ENCODE measurements at regions not wholly inside any gene's neighbourhood (a gene's known extent, or its start where the extent isn't known, plus 50 kb on each side); places are given as distances from the start of the nearest gene placed in this dataset.
"Not testable (repeated sequence)": the region's sequence is repeated elsewhere in the genome, so short reads cannot be mapped to it uniquely, and the experiment has no call there.

DNA sequence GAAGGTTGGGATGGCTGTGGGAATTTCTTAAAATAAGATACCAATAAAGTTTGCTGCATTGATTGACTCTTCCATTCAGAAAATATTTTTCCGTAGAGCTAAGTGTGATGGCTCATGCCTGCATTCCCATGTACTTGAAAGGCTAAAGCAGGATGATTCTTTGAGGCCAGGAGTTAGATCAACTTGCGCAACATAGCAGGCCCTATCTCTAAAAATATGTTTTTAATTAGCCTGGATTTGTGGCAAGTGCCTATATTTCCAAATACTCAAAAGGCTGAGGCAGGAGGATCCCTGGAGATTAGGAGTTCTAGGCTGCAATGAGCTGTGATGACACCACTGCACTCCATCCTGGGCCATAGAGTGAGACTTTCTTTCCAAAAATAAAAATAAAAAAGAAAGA lies 431.2 kb upstream of the PTCHD4 start:
- no peaks in the 10 kb centered on the region for H3K36me3 ChIP-seq
- H3K4me3 ChIP-seq: no peak overlapping the region
- no peaks in the 10 kb centered on the region for H3K27me3 ChIP-seq
- no peak for DNase-seq (ENCODE audit: extremely low spot score)
- intact Hi-C loops (cut with DNase I): no loop called here
- TF ChIP-seq EP300 (IDR thresholded peaks at IDR 0.05) (no peak), POLR2A (IDR thresholded peaks at IDR 0.05; ENCODE audit: low read depth) (no peak), POLR2AphosphoS5 (IDR thresholded peaks at IDR 0.05) (no peak)
- TF ChIP-seq, protein P1, sequence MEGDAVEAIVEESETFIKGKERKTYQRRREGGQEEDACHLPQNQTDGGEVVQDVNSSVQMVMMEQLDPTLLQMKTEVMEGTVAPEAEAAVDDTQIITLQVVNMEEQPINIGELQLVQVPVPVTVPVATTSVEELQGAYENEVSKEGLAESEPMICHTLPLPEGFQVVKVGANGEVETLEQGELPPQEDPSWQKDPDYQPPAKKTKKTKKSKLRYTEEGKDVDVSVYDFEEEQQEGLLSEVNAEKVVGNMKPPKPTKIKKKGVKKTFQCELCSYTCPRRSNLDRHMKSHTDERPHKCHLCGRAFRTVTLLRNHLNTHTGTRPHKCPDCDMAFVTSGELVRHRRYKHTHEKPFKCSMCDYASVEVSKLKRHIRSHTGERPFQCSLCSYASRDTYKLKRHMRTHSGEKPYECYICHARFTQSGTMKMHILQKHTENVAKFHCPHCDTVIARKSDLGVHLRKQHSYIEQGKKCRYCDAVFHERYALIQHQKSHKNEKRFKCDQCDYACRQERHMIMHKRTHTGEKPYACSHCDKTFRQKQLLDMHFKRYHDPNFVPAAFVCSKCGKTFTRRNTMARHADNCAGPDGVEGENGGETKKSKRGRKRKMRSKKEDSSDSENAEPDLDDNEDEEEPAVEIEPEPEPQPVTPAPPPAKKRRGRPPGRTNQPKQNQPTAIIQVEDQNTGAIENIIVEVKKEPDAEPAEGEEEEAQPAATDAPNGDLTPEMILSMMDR (IDR thresholded peaks at IDR 0.05): no peak
- no peaks in the 10 kb centered on the region for H3K4me1 ChIP-seq
- WGBS: 84% methylated on average over 2 of the region's 2 CpGs
- peaks cover 0 to 9% (median 3%) of the 10 kb centered on the region in 4 donors for H3K9me3 ChIP-seq
- no peak overlapping the region for H3K27ac ChIP-seq (replicated peaks in 1 of 4)

DNA sequence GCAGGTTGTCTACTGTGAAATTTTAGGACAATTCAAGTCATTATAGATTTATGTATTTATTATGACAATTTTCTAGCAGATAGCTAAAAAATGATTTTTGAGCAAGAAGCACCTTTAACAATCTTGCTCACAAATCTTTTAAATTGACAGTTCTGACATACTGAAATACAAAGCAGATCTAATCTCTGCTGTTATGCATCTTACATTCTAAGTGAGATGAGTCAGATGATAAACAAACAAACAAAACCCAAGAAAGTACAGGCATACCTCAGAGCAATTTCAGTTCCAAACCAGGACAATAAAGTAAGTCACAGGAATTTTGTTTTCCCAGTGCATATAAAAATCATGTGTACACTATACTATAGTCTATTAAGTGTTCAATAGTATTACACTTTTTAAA lies 430.7 kb upstream of the PTCHD4 start:
- Histone ChIP-seq H3K4me1 (no peaks in the 10 kb centered on the region), H3K27me3 (no peaks in the 10 kb centered on the region), H3K27ac (replicated peaks in 1 of 4) (no peak overlapping the region), H3K4me3 (no peak overlapping the region), H3K36me3 (no peaks in the 10 kb centered on the region), H3K9me3 (peaks cover 0 to 9% (median 3%) of the 10 kb centered on the region in 4 donors)
- intact Hi-C loops (cut with DNase I): no loop called here
- DNase-seq (ENCODE audit: extremely low spot score): no peak
- TF ChIP-seq, protein P1 (IDR thresholded peaks at IDR 0.05): no peak
- TF ChIP-seq POLR2A (IDR thresholded peaks at IDR 0.05; ENCODE audit: low read depth): no peak

DNA sequence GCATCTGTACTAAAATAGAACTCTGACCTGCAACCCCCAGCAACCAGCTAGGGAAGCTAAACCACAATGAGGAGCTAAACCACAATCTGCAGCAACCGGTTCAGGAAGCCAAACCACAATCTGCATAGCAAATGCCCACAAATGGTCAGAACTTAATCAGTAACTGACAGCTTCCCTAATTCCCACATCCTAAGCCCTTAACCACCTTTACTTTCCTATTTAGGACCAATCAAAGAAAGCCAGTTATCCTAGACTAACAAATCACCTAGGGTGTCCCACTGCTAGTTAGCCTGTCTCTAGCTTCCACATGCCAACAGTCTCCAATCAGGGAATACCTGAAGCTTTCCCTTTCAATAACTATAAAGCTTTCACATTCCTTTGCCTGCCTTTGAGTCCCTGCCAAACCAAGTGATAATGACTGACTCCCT lies 424.6 kb upstream of the PTCHD4 start:
- no peaks in the 10 kb centered on the region for H3K4me1 ChIP-seq
- 24% methylated on average over 1 of the region's 1 CpG for WGBS
- H3K36me3 ChIP-seq: no peaks in the 10 kb centered on the region
- no peak overlapping the region for H3K27ac ChIP-seq (replicated peaks in 1 of 4)
- TF ChIP-seq EP300 (IDR thresholded peaks at IDR 0.05) (no peak), POLR2A (IDR thresholded peaks at IDR 0.05; ENCODE audit: low read depth) (no peak), POLR2AphosphoS5 (IDR thresholded peaks at IDR 0.05) (no peak)
- TF ChIP-seq, protein P1 (IDR thresholded peaks at IDR 0.05): no peak
- DNase-seq (ENCODE audit: extremely low spot score): no peak
- intact Hi-C loops (cut with DNase I): no loop called here
- no peaks in the 10 kb centered on the region for H3K27me3 ChIP-seq
- H3K4me3 ChIP-seq: no peak overlapping the region
- H3K9me3 ChIP-seq: no peaks in the 10 kb centered on the region

DNA sequence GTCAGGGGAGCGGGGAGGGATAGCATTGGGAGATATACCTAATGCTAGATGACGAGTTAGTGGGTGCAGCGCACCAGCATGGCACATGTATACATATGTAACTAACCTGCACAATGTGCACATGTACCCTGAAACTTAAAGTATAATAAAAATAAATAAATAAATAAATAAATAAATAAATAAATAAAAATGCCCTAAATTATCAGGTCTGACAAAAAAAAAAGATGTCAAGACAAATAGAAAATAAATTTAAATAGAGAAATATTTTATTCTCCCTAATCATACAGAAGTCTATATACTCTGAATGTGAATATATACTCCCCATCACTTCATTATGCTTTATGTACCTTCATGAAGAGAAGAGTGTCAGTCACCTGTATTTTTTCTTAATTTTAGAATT lies 420.0 kb upstream of the PTCHD4 start:
- H3K4me1 ChIP-seq; H3K27me3 ChIP-seq; intact Hi-C loops (cut with DNase I); H3K9me3 ChIP-seq; H3K27ac ChIP-seq (replicated peaks in 1 of 4); DNase-seq (ENCODE audit: extremely low spot score); H3K4me3 ChIP-seq; H3K36me3 ChIP-seq: not testable (repeated sequence)
- 82% methylated on average over 3 of the region's 3 CpGs for WGBS

DNA sequence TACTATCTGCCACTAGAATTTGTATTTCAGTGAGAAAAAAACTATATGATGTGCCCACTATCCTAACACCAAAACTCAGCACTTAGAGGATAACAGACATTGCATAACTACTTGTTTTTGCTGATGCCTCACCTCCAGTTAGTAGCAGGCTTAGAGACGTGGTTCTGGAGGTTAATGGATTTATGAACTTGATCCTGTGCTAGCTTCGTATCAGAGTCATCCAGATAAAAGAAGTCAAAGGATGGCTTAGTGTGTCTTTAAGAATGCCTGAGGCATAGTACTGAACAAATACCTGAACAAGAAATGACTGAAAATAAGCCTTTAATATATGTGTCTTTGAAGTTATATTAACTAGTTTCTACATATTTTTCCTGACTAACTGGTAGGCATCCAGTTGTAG lies 414.9 kb upstream of the PTCHD4 start:
- Histone ChIP-seq H3K4me3 (no peak overlapping the region), H3K27me3 (no peaks in the 10 kb centered on the region), H3K4me1 (peaks cover 0 to 3% (median 0%) of the 10 kb centered on the region in 4 donors), H3K9me3 (no peaks in the 10 kb centered on the region), H3K36me3 (no peaks in the 10 kb centered on the region), H3K27ac (replicated peaks in 1 of 4) (no peak overlapping the region)
- no peak for DNase-seq (ENCODE audit: extremely low spot score)
- intact Hi-C loops (cut with DNase I): no loop called here
- no peak for TF ChIP-seq EP300 (IDR thresholded peaks at IDR 0.05)
- no peak for TF ChIP-seq POLR2AphosphoS5 (IDR thresholded peaks at IDR 0.05)
- no peak for TF ChIP-seq POLR2A (IDR thresholded peaks at IDR 0.05; ENCODE audit: low read depth)
- TF ChIP-seq, protein P1 (IDR thresholded peaks at IDR 0.05): no peak
- WGBS: 61% methylated on average over 2 of the region's 2 CpGs

All from esophagus muscularis mucosa (tissue), 4 donors.